SIG-M5 (cell line): ENCODE measurements at regions not wholly inside any gene's neighbourhood (a gene's known extent, or its start where the extent isn't known, plus 50 kb on each side); places are given as distances from the start of the nearest gene placed in this dataset.

Experiments used
- DNase-seq: peaks from one replicate; lab custom pipeline; 2025; lab: John Stamatoyannopoulos, UW

GRCh38 chr5:145506185-145506850 lies 328.8 kb downstream of the PRELID2 start:
- no peak for DNase-seq

- DNase-seq, result no peak
Observed at GRCh38 chr5:145502906-145503305, 332.2 kb downstream of the PRELID2 start.

GRCh38 chr5:145500710-145501109 lies 334.4 kb downstream of the PRELID2 start:
- no peak for DNase-seq

GRCh38 chr5:145499483-145499882 lies 335.7 kb downstream of the PRELID2 start:
- no peak for DNase-seq

GRCh38 chr5:145497052-145497451 lies 338.1 kb downstream of the PRELID2 start:
- no peak for DNase-seq

GRCh38 chr5:145495741-145496140 lies 339.4 kb downstream of the PRELID2 start:
- DNase-seq, result no peak

GRCh38 chr5:145495196-145495595 lies 339.9 kb downstream of the PRELID2 start:
- no peak for DNase-seq

GRCh38 chr5:145493435-145493834 lies 341.7 kb downstream of the PRELID2 start:
- no peak for DNase-seq

- no peak for DNase-seq
Observed at GRCh38 chr5:145489516-145489915, 345.6 kb downstream of the PRELID2 start.

GRCh38 chr5:145484158-145484557 lies 351.0 kb downstream of the PRELID2 start:
- DNase-seq, result no peak

- DNase-seq, result no peak
Observed at GRCh38 chr5:145483212-145483611, 351.9 kb downstream of the PRELID2 start.

GRCh38 chr5:145479857-145480256 lies 355.3 kb downstream of the PRELID2 start:
- no peak for DNase-seq

- DNase-seq, result no peak
Observed at GRCh38 chr5:145479271-145479670, 355.9 kb downstream of the PRELID2 start.

- DNase-seq, result no peak
Observed at GRCh38 chr5:145478651-145479050, 356.5 kb downstream of the PRELID2 start.

- DNase-seq, result no peak
Observed at GRCh38 chr5:145473042-145473642, 362.0 kb downstream of the PRELID2 start.

- no peak for DNase-seq
Observed at GRCh38 chr5:145471831-145472612, 363.1 kb downstream of the PRELID2 start.

GRCh38 chr5:145471026-145471425 lies 364.1 kb downstream of the PRELID2 start:
- no peak for DNase-seq

GRCh38 chr5:145470396-145470979 lies 364.7 kb downstream of the PRELID2 start:
- no peak for DNase-seq

- DNase-seq, result no peak
Observed at GRCh38 chr5:145467446-145467845, 367.7 kb downstream of the PRELID2 start.

GRCh38 chr5:145466533-145466932 lies 368.6 kb downstream of the PRELID2 start:
- DNase-seq, result no peak

GRCh38 chr5:145465474-145466263 lies 369.5 kb downstream of the PRELID2 start:
- DNase-seq, result no peak

- DNase-seq, result no peak
Observed at GRCh38 chr5:145464171-145464570, 371.0 kb downstream of the PRELID2 start.
